22Rv1 (cell line): ENCODE measurements at regions not wholly inside any gene's neighbourhood (a gene's known extent, or its start where the extent isn't known, plus 50 kb on each side); places are given as distances from the start of the nearest gene placed in this dataset.
"Not testable (repeated sequence)": the region's sequence is repeated elsewhere in the genome, so short reads cannot be mapped to it uniquely, and the experiment has no call there.

Source experiments
- H3K27ac ChIP-seq: fragments of 450-650 bp; 2 replicates; pipeline ENCODE4 v1.5.1; 2017
- ZFX ChIP-seq: fragments of 450-650 bp; IDR thresholded peaks from 2 replicates; pipeline ENCODE4 v1.6.1; 2017; ENCODE audit warnings: antibody characterized with exemption, borderline replicate concordance
- TF ChIP-seq, protein P1 (sequence below): fragments of 450-650 bp; IDR thresholded peaks from 2 replicates; pipeline ENCODE4 v1.5.1; 2017; ENCODE audit warnings: mild to moderate bottlenecking

GRCh38 chr1:2851918-2852317 lies 50.4 kb upstream of the TTC34 start:
- not testable (repeated sequence) for H3K27ac ChIP-seq

DNA sequence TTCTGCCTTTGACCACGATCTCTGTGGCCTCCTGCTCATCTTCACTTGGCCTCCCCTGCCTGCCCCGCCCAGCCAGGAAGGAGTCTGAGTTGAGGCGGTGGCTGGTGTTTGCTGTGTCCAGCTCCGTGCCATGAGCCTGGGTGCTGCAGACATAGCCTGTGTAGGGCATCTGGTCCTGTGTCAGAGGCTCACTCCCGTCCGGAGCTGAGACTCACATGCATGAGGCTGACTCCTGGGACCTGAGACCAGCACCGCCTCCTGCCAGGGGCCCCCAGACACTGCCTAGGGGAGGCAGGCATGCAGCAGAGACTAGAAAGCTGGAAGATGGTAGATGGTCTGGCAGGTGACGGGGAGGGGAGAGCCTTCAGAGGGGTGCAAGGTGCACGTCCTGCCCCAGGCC lies 52.2 kb upstream of the TTC34 start:
- TF ChIP-seq ZFX = no peak
- TF ChIP-seq, protein P1, sequence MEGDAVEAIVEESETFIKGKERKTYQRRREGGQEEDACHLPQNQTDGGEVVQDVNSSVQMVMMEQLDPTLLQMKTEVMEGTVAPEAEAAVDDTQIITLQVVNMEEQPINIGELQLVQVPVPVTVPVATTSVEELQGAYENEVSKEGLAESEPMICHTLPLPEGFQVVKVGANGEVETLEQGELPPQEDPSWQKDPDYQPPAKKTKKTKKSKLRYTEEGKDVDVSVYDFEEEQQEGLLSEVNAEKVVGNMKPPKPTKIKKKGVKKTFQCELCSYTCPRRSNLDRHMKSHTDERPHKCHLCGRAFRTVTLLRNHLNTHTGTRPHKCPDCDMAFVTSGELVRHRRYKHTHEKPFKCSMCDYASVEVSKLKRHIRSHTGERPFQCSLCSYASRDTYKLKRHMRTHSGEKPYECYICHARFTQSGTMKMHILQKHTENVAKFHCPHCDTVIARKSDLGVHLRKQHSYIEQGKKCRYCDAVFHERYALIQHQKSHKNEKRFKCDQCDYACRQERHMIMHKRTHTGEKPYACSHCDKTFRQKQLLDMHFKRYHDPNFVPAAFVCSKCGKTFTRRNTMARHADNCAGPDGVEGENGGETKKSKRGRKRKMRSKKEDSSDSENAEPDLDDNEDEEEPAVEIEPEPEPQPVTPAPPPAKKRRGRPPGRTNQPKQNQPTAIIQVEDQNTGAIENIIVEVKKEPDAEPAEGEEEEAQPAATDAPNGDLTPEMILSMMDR = no peak
- no peak overlapping the region for H3K27ac ChIP-seq

- TF ChIP-seq ZFX = no peak
- TF ChIP-seq, protein P1 = no peak
- no peak overlapping the region for H3K27ac ChIP-seq
These were observed 52.7 kb upstream of the TTC34 start for GRCh38 chr1:2854151-2854550.

DNA sequence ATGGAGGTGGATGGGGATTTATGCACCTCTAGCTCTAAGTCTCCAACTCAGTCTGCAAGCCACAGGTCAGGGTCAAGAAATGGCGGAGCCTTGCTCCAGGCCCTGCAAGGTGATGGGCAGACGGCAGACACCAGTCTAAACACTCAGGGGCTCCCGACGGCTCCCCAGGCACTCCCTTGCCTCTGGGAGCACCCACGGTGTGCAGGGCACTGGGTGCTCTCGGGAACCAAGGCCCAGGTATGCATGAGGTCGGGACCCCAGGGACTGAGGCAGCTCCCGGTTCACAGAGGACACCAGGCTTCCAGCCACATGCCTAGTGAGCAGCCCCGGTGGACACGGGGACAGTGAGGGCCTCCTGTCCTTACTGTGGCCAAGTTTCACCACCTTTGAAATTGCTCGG lies 53.1 kb upstream of the TTC34 start:
- TF ChIP-seq ZFX = no peak
- TF ChIP-seq, protein P1 = no peak
- no peak overlapping the region for H3K27ac ChIP-seq

GRCh38 chr1:2855206-2856065 lies 53.9 kb upstream of the TTC34 start:
- no peak for TF ChIP-seq ZFX
- TF ChIP-seq, protein P1 = no peak
- no peak overlapping the region for H3K27ac ChIP-seq

DNA sequence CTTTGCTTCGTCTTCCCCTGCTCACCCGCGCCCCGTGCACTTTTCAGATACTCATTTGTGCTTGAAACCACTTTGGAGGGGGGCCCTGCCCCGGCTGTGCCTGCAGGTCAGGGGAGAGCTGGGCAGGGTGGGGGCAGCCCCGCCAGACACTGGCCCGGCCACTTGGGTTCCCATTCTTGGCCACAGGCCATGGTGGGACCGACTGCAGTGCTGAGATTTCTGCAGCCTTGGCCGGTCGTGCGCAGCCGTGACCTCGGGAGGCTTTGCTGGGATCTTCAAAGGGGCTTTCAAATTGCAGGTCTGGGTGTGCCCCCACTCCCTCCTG lies 54.5 kb upstream of the TTC34 start:
- H3K27ac ChIP-seq = no peak overlapping the region

GRCh38 chr1:2856676-2857375 lies 55.3 kb upstream of the TTC34 start:
- H3K27ac ChIP-seq = no peak overlapping the region
- TF ChIP-seq, protein P1 = no peak
- TF ChIP-seq ZFX = no peak

More for the DNA sequence above, 54.5 kb upstream of the TTC34 start:
- TF ChIP-seq ZFX = no peak
- TF ChIP-seq, protein P1 = no peak
